ENCODE measurements at regions not wholly inside any gene's neighbourhood (a gene's known extent, or its start where the extent isn't known, plus 50 kb on each side); places are given as distances from the start of the nearest gene placed in this dataset.

GRCh38 chr13:33970746-33971561, 153.0 kb downstream of the RFC3 start:
- no peak for TF ChIP-seq CTCF (IDR thresholded peaks at IDR 0.05)

DNA sequence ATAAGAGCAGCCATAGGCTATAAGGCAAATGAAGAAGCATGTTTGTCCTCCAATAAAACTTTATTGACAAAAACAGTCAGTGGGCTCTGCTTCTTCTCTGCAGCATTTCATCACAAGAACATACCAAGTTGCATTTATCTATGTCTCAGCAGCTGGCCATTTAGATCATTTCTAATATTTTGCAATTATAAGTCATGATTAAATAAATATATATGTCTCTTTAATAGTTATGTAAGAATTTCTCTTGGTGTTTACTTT, 153.5 kb downstream of the RFC3 start:
- no peak for TF ChIP-seq CTCF (IDR thresholded peaks at IDR 0.05)

DNA sequence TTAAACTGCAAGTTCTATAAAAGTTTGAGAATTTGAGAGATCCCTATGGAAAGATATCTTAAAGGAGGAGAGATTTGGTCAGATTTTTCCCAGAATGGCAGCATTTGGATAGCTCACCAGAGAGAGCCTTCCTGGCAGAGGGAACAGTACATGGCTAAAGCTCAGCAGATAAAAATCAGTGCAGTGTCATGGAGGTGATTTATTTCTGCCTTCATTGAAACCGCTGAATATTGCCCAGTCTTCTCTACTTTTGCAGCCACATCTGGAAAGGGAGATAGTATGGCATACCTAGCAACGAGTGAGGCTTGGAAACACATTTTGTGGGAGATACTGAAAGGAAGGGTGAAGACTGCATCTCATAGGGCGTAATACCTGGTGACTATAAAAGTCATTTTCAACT, 155.2 kb downstream of the RFC3 start:
- TF ChIP-seq CTCF (IDR thresholded peaks at IDR 0.05) = no peak

DNA sequence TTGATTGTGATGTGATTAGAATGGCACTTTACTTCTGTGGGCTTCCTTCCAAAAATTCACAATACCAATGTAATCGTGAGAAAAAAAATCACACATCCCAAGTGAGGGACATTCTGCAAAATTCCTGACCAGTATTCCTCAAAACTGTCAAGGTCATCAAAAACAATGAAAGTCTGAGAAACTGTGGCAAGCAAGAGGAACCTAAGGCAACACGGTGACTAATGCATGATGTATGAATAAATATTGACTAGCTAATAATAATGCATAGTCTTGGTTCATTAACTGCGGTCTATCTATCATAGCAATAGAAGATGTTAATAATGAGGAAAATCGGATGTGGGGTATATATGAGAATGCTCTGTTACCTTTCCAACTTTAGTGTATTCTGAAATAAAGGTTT, 159.0 kb downstream of the RFC3 start:
- TF ChIP-seq CTCF (IDR thresholded peaks at IDR 0.05) = no peak

GRCh38 chr13:33978653-33979052, 160.7 kb downstream of the RFC3 start:
- no peak for TF ChIP-seq CTCF (IDR thresholded peaks at IDR 0.05)

DNA sequence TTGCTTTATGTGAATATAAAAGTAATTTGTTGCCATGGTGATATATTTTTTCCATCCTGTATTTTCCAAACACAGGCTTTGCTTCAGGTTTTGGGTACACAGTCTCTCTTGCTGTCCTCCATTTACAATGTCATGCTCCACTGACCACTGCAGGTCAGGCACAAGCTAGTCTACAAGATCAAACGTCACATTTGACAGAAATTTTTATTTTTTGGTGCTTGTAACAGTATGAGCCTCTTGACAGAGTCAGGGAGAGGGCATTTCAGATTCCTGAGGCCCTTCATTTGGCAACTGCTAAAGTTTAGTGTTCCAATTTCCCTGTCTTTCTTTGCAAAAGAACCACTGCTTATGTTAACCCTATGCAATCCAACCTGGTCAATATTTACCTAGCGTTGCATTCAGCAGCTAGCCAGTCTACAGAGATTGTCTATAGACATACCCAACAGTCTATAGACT, 175.0 kb downstream of the RFC3 start:
- TF ChIP-seq CTCF (IDR thresholded peaks at IDR 0.05) = no peak

- no peak for TF ChIP-seq CTCF (IDR thresholded peaks at IDR 0.05)
Measured at GRCh38 chr13:33994198-33994597, 176.2 kb downstream of the RFC3 start.
